Activated T-cell treated with anti-CD3 and anti-CD28 coated beads for 24 hours (primary cell): ENCODE measurements at regions not wholly inside any gene's neighbourhood (a gene's known extent, or its start where the extent isn't known, plus 50 kb on each side); places are given as distances from the start of the nearest gene placed in this dataset.

Experiments
- DNase-seq: peaks from one replicate; pipeline ENCODE4 v3.0.0-alpha.2; 2020; ENCODE audit warnings: low read depth

- no peak for DNase-seq
Measured at GRCh38 chr10:128971374-128972035, 495.5 kb upstream of the MGMT start.

- DNase-seq = no peak
Measured at GRCh38 chr10:128972036-128972405, 495.0 kb upstream of the MGMT start.

GRCh38 chr10:128973221-128973620 lies 493.8 kb upstream of the MGMT start:
- DNase-seq = no peak

GRCh38 chr10:128976856-128977255 lies 490.2 kb upstream of the MGMT start:
- no peak for DNase-seq

GRCh38 chr10:128978211-128978610 lies 488.8 kb upstream of the MGMT start:
- no peak for DNase-seq

GRCh38 chr10:128979405-128979804 lies 487.6 kb upstream of the MGMT start:
- no peak for DNase-seq

- no peak for DNase-seq
Measured at GRCh38 chr10:128981251-128981650, 485.8 kb upstream of the MGMT start.

GRCh38 chr10:128981881-128982615 lies 485.0 kb upstream of the MGMT start:
- DNase-seq = no peak

GRCh38 chr10:128982616-128982915 lies 484.5 kb upstream of the MGMT start:
- no peak for DNase-seq

- DNase-seq = no peak
Measured at GRCh38 chr10:128985036-128985435, 482.0 kb upstream of the MGMT start.

- DNase-seq = no peak
Measured at GRCh38 chr10:128990986-128991385, 476.1 kb upstream of the MGMT start.

GRCh38 chr10:128992770-128993169 lies 474.3 kb upstream of the MGMT start:
- DNase-seq = no peak

GRCh38 chr10:128993443-128993842 lies 473.6 kb upstream of the MGMT start:
- DNase-seq = no peak

GRCh38 chr10:128993911-128994538 lies 473.0 kb upstream of the MGMT start:
- no peak for DNase-seq

- no peak for DNase-seq
Measured at GRCh38 chr10:128994598-128995143, 472.4 kb upstream of the MGMT start.

- no peak for DNase-seq
Measured at GRCh38 chr10:128995676-128996075, 471.4 kb upstream of the MGMT start.

- DNase-seq = no peak
Measured at GRCh38 chr10:128996092-128996491, 470.9 kb upstream of the MGMT start.

GRCh38 chr10:128998101-128998805 lies 468.8 kb upstream of the MGMT start:
- no peak for DNase-seq

- no peak for DNase-seq
Measured at GRCh38 chr10:129004398-129004797, 462.6 kb upstream of the MGMT start.

- no peak for DNase-seq
Measured at GRCh38 chr10:129005080-129005479, 462.0 kb upstream of the MGMT start.

- DNase-seq = no peak
Measured at GRCh38 chr10:129005804-129006203, 461.2 kb upstream of the MGMT start.

- no peak for DNase-seq
Measured at GRCh38 chr10:129018511-129018910, 448.5 kb upstream of the MGMT start.
